ENCODE measurements at regions not wholly inside any gene's neighbourhood (a gene's known extent, or its start where the extent isn't known, plus 50 kb on each side); places are given as distances from the start of the nearest gene placed in this dataset.

GRCh38 chr6:21902628-21903169 lies 309.1 kb downstream of the SOX4 start:
- 84 to 93% (median 90%) methylated on average over 7 of the region's 7 CpGs for WGBS, 4 donors
- Histone ChIP-seq H3K36me3 (no peaks in the 10 kb centered on the region), H3K9me3 (no peaks in the 10 kb centered on the region), H3K27ac (no peak overlapping the region), H3K4me1 (no peaks in the 10 kb centered on the region), H3K27me3 (no peaks in the 10 kb centered on the region), H3K4me3 (no peak overlapping the region)
- no peak for ATAC-seq
- TF ChIP-seq CTCF (IDR thresholded peaks at IDR 0.05): no peak
- no peak for TF ChIP-seq POLR2A (IDR thresholded peaks at IDR 0.05)
- intact Hi-C loops (cut with DNase I): no loop called here
- no peak for DNase-seq

GRCh38 chr6:21905531-21905930 lies 312.0 kb downstream of the SOX4 start:
- ATAC-seq (no peak), DNase-seq (no peak)
- Histone ChIP-seq H3K4me1 (no peaks in the 10 kb centered on the region), H3K27me3 (no peaks in the 10 kb centered on the region), H3K9me3 (no peaks in the 10 kb centered on the region), H3K4me3 (no peak overlapping the region), H3K36me3 (no peaks in the 10 kb centered on the region), H3K27ac (no peak overlapping the region)
- 85 to 95% (median 89%) methylated on average over 2 of the region's 2 CpGs for WGBS, 4 donors
- intact Hi-C loops (cut with DNase I): no loop called here
- no peak for TF ChIP-seq CTCF (IDR thresholded peaks at IDR 0.05)
- TF ChIP-seq POLR2A (IDR thresholded peaks at IDR 0.05): no peak

- intact Hi-C loops (cut with DNase I): no loop called here
- Histone ChIP-seq H3K9me3 (no peaks in the 10 kb centered on the region), H3K4me3 (no peak overlapping the region), H3K27ac (no peak overlapping the region), H3K36me3 (no peaks in the 10 kb centered on the region), H3K27me3 (no peaks in the 10 kb centered on the region), H3K4me1 (no peaks in the 10 kb centered on the region)
- TF ChIP-seq POLR2A (IDR thresholded peaks at IDR 0.05): no peak
- TF ChIP-seq CTCF (IDR thresholded peaks at IDR 0.05): no peak
- DNase-seq (no peak), ATAC-seq (no peak)
Measured at GRCh38 chr6:21906826-21907225, 313.3 kb downstream of the SOX4 start.

GRCh38 chr6:21907291-21907690 lies 313.7 kb downstream of the SOX4 start:
- 93 to 95% (median 93%) methylated on average over 4 of the region's 4 CpGs for WGBS, 4 donors
- ATAC-seq: no peak
- no peaks in the 10 kb centered on the region for H3K9me3 ChIP-seq
- H3K36me3 ChIP-seq: no peaks in the 10 kb centered on the region
- no peak for DNase-seq
- intact Hi-C loops (cut with DNase I): no loop called here
- no peak overlapping the region for H3K27ac ChIP-seq
- peaks cover 0 to 3% (median 0%) of the 10 kb centered on the region in 12 donors for H3K4me1 ChIP-seq
- no peak overlapping the region for H3K4me3 ChIP-seq
- TF ChIP-seq POLR2A (IDR thresholded peaks at IDR 0.05) (no peak), CTCF (IDR thresholded peaks at IDR 0.05) (no peak)
- no peaks in the 10 kb centered on the region for H3K27me3 ChIP-seq

All from heart left ventricle (tissue), 16 donors.